Keratinocyte (primary cell): ENCODE measurements at regions not wholly inside any gene's neighbourhood (a gene's known extent, or its start where the extent isn't known, plus 50 kb on each side); places are given as distances from the start of the nearest gene placed in this dataset.

Experiments
- DNase-seq: peaks from one replicate; pipeline ENCODE4 v3.0.0-alpha.2; 2011; ENCODE audit warnings: low read depth, missing footprints, low spot score
- FAIRE-seq: peaks from 2 replicates; lab custom pipeline; 2011; peaks lifted over from hg19 to GRCh38; lab: Jason Lieb, UNC
- H2AFZ ChIP-seq: 2 replicates; pipeline ENCODE4 v1.6.0; 2012; ENCODE audit warnings: low read length, control low read depth, inconsistent platforms; ENCODE audit not compliant: control insufficient read depth
- H3K27ac ChIP-seq: 2 replicates; pipeline ENCODE4 v1.5.1; 2011; ENCODE audit warnings: low read length; ENCODE audit not compliant: control insufficient read depth, insufficient read depth
- H3K27me3 ChIP-seq: 3 replicates; pipeline ENCODE4 v1.6.0; 2011; ENCODE audit warnings: low read length; ENCODE audit not compliant: control insufficient read depth, insufficient read depth; ENCODE audit errors: extremely low read depth
- H3K36me3 ChIP-seq, 2 experiments: 2 replicates in 1 of 2; 3 replicates in 1 of 2; pipeline ENCODE4 v1.5.1; 2011; ENCODE audit warnings: low read length in 2 of 2, mild to moderate bottlenecking in 1 of 2; ENCODE audit not compliant: control insufficient read depth in 2 of 2, insufficient read depth in 2 of 2; ENCODE audit errors: extremely low read depth in 1 of 2
- H3K4me1 ChIP-seq: 3 replicates; pipeline ENCODE4 v1.5.1; 2011; ENCODE audit warnings: low read length; ENCODE audit not compliant: control insufficient read depth, insufficient read depth; ENCODE audit errors: extremely low read depth
- H3K4me2 ChIP-seq: 3 replicates; pipeline ENCODE4 v1.6.0; 2011; ENCODE audit warnings: low read depth, low read length; ENCODE audit not compliant: control insufficient read depth, insufficient read depth; ENCODE audit errors: extremely low read depth
- H3K4me3 ChIP-seq, 3 experiments: fragments of 200-600 bp in 1 of 3; sonication (generic) in 1 of 3; 2 replicates in 2 of 3; 3 replicates in 1 of 3; pipeline ENCODE4 v1.5.1; 2011 to 2016; ENCODE audit warnings: low read length in 3 of 3, mild to moderate bottlenecking in 3 of 3, control low read depth in 2 of 3, inconsistent platforms in 1 of 3, low read depth in 1 of 3, mixed read lengths in 1 of 3, mixed run types in 1 of 3, moderate library complexity in 1 of 3; ENCODE audit not compliant: control insufficient read depth in 2 of 3, insufficient read depth in 2 of 3; ENCODE audit errors: extremely low read depth in 1 of 3
- H3K79me2 ChIP-seq: 2 replicates; pipeline ENCODE4 v1.6.0; 2012; ENCODE audit warnings: low read length; ENCODE audit not compliant: control insufficient read depth, insufficient read depth
- H3K9ac ChIP-seq: 3 replicates; pipeline ENCODE4 v1.6.0; 2011; ENCODE audit warnings: low read length; ENCODE audit not compliant: control insufficient read depth, insufficient read depth; ENCODE audit errors: extremely low read depth
- H3K9me1 ChIP-seq: 3 replicates; pipeline ENCODE4 v1.6.0; 2011; ENCODE audit warnings: low read length; ENCODE audit not compliant: control insufficient read depth, insufficient read depth; ENCODE audit errors: extremely low read depth
- H3K9me3 ChIP-seq: 2 replicates; pipeline ENCODE4 v1.5.1; 2012; ENCODE audit warnings: low read depth, low read length; ENCODE audit not compliant: control insufficient read depth
- H4K20me1 ChIP-seq: 3 replicates; pipeline ENCODE4 v1.6.0; 2011; ENCODE audit warnings: low read length; ENCODE audit not compliant: control insufficient read depth, insufficient read depth; ENCODE audit errors: extremely low read depth
- CTCF ChIP-seq, 3 experiments: IDR thresholded peaks in 1 of 3; conservative IDR thresholded peaks in 1 of 3; optimal IDR thresholded peaks in 1 of 3; 2 replicates in 2 of 3; 3 replicates in 1 of 3; pipeline versions ENCODE3 to v1.5.1; 2011; ENCODE audit warnings: low read length in 3 of 3, mild to moderate bottlenecking in 3 of 3, moderate library complexity in 2 of 3, control low read depth in 1 of 3, inconsistent platforms in 1 of 3; ENCODE audit not compliant: insufficient read depth in 2 of 3; ENCODE audit errors: extremely low read depth in 1 of 3
- EZH2 ChIP-seq: IDR thresholded peaks from one replicate; pipeline ENCODE4 v1.6.1; 2012; ENCODE audit warnings: inconsistent platforms, mild to moderate bottlenecking, low read length, moderate library complexity
- dilution Hi-C: fragments of 300-500 bp; cut with MboI; formaldehyde crosslinking; loops from one replicate; pipeline ENCODE4 v1.7.0; 2020; ENCODE audit warnings: low sequenced_read_pairs; ENCODE audit not compliant: extremely low pct_ligation_motif_present

- no peak overlapping the region for H3K27ac ChIP-seq
- no peaks in the 10 kb centered on the region for H3K4me1 ChIP-seq
- FAIRE-seq (no peak), DNase-seq (no peak)
- no peaks in the 10 kb centered on the region for H3K9me1 ChIP-seq
- H3K27me3 ChIP-seq, result no peaks in the 10 kb centered on the region
- no peak overlapping the region for H2AFZ ChIP-seq
- TF ChIP-seq CTCF (optimal IDR thresholded peaks at IDR 0.05 in 1 of 3, IDR thresholded peaks at IDR 0.05 in 1 of 3, conservative IDR thresholded peaks at IDR 0.05 in 1 of 3; ENCODE audit: extremely low read depth in 1 of 3, insufficient read depth in 2 of 3, low read length in 3 of 3) (no peak), EZH2 (no peak)
- no peaks in the 10 kb centered on the region for H4K20me1 ChIP-seq
- no peaks in the 10 kb centered on the region for H3K79me2 ChIP-seq
- no peak overlapping the region for H3K4me3 ChIP-seq
- H3K9ac ChIP-seq, result no peak overlapping the region
- H3K9me3 ChIP-seq, result no peaks in the 10 kb centered on the region
- H3K36me3 ChIP-seq, result no peaks in the 10 kb centered on the region
- dilution Hi-C loops, result no loop called here
- H3K4me2 ChIP-seq, result no peak overlapping the region
These were observed 328.5 kb upstream of the AUTS2 start for GRCh38 chr7:69269806-69270205.

- no peaks in the 10 kb centered on the region for H3K36me3 ChIP-seq
- no peaks in the 10 kb centered on the region for H3K4me1 ChIP-seq
- no peak overlapping the region for H3K9ac ChIP-seq
- H2AFZ ChIP-seq, result no peak overlapping the region
- dilution Hi-C loops, result no loop called here
- no peak for TF ChIP-seq CTCF (optimal IDR thresholded peaks at IDR 0.05 in 1 of 3, IDR thresholded peaks at IDR 0.05 in 1 of 3, conservative IDR thresholded peaks at IDR 0.05 in 1 of 3; ENCODE audit: extremely low read depth in 1 of 3, insufficient read depth in 2 of 3, low read length in 3 of 3)
- no peak for TF ChIP-seq EZH2
- no peaks in the 10 kb centered on the region for H4K20me1 ChIP-seq
- DNase-seq (no peak), FAIRE-seq (no peak)
- H3K9me3 ChIP-seq, result no peaks in the 10 kb centered on the region
- no peaks in the 10 kb centered on the region for H3K79me2 ChIP-seq
- no peak overlapping the region for H3K4me3 ChIP-seq
- H3K4me2 ChIP-seq, result no peak overlapping the region
- H3K27ac ChIP-seq, result no peak overlapping the region
- no peaks in the 10 kb centered on the region for H3K9me1 ChIP-seq
- no peaks in the 10 kb centered on the region for H3K27me3 ChIP-seq
These were observed 326.2 kb upstream of the AUTS2 start for GRCh38 chr7:69272101-69272500.
